ENCODE measurements at regions not wholly inside any gene's neighbourhood (a gene's known extent, or its start where the extent isn't known, plus 50 kb on each side); places are given as distances from the start of the nearest gene placed in this dataset.

DNA sequence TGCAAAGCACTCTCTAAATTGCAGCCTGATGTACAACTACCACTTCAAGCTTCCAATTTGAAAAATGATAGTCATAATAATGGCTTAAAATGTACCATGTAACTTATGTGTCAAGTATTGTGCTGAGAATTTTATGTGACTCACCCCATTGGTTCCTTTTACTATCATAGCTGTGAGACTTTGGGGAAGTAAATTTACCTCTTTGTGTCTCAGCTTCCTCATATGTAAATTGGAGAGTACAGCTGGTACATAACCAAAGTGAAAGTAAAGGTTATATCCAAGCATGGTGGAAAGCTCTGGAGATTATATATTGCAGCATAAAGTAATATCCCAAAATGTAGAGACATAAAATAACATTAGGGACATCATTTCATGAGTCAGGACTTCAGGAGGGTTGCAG, 2200.4 kb upstream of the C9orf72 start:
- no peak for DNase-seq (ENCODE audit: low read depth)

DNA sequence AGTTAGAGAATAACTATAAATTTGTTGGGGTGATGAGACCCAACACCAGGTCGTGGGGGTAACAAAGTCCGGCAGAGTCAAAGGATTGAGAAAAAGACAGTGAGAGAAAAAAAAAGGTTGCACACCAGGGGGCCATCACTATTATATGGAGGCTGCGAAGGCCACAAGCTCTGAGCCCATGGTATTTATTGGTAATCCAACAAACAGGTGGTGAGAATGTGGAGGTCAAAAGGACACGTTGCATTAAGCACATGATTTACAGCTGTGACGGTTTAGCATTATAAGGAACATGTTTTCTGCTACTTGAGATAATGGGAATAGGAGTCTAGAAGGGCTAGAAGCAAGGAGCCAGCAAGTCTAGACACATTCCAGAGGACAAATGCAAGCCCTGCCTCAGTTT, 2202.2 kb upstream of the C9orf72 start:
- no peak for DNase-seq (ENCODE audit: low read depth)

DNA sequence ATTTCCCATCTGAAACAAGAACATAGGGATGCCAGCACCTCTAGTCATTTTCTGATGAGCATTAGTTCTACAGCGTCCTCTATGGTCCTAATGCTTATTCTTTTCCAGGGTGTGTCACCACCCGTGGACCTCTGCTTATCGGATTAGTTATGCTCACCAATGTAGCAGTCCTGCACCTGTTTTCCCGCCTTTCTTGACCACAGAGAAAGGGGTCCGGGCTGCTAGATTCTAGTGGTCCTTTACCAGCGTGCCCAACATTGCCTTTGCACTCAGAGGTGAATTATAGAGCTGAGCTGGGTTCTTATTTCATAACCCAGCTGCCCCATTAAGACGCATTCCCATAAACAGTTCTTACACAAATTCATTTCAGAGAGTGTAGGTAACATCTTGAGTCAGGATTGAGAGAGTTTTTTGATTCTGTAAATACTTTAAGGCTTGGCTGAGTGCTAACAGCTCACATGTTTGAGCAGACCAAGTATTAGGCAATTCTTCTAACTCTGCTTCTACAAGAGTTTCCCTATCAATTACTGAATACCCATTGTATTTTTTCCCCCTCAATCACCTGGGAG, 2205.1 kb upstream of the C9orf72 start:
- no peak for DNase-seq (ENCODE audit: low read depth)

DNA sequence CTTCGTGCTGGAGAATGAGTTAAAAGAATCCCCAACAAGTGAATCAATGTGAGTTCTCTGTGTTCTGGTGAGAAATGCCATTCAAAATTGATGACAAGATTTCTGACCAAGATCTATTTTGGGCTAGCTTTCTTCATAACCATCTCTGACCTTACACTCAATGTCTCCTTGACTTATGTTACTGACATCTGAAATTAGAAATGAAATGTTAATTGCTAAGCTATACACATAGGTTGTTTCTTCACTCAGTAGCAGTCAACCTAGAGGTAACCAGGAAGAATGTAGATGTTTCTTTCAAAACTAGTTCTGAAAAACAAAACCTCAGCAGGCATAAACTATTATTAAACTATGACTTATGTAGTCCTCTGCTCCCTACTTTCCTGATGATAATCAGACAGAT, 2220.7 kb upstream of the C9orf72 start:
- DNase-seq (ENCODE audit: low read depth) = peak; percentile 45

DNA sequence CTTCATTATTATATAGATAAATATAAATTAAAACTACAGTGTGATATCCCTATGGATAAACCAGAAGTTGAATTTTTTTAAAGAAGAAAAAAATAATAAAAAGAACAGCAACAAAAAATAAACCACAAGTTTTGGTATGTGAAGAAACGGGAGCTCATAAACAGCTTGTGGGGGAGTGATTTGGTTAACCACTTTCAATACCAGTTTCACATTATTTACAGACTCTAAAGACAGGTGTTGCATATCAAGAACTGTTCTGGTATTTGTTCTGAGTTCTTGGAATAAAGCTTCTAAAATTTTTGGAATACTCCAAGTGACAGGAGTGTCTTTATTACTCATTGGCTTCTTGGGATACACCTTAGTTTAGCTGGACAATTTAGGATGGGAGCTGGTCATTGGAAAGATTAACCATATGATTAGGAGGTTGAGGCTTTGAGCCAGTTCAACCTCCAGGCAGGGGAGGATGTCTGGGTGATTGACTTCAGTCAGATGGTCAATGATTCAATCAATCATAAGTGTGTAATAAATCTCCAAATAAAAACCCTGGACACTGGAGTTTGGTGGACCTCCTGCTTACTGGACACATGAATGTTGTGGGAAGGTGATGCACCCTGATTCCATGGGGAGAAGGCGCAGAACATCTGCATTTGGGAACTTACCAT, 2223.1 kb upstream of the C9orf72 start:
- peak; percentile 64 for DNase-seq (ENCODE audit: low read depth)

DNA sequence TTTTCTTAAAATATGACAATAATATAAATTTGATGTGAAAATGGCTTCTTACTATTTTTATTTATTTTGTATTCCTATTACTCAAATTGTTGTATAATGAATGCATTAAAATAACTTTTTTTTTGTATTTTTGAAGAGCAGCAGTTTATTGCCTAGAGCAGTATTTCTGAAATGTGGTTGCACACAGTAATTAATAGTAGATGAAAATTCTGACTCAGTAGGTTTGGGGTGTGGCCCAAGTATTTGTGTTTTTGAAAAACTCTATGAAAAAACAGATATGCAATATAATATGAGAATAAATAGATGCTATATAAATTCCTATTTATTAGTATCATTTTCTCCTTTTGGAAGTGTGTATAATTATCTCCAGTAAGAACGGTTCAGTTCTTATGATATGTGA, 2225.3 kb upstream of the C9orf72 start:
- no peak for DNase-seq (ENCODE audit: low read depth)

DNA sequence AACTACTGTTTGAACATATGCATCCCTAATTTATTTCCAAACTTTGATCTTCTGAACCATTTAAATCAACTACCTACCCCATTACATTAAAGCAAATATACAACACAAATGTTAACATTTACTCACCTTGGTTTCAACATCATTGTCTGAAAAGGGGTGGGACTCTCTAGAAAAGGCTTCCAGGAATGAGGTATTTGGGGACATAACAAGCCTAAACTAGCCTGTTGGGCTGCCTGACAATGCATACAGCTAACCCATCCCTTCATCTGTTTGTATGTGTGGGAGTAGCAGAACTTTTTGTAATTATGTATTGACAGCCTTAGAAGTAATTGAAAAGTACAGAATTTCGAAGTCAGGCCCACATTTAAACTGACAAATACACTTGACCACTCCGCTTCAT, 2225.9 kb upstream of the C9orf72 start:
- no peak for DNase-seq (ENCODE audit: low read depth)

DNA sequence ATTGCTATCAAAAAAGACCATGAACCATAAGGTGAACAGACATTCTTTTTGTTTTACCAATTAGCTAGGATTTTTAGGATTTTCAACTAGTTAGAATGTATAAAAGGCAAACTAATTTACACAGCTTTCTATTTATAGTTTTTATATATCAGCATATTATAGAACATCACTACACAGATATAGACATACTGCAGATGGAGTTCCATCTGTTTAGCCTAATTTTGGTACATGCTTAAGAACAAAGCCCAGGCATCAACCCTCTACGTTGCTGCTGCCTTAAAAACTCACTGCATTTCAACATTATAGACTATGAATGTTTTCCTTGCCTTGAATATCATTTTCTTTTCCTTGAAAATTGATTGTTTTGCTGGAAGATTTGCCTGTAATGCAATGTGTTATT, 2227.5 kb upstream of the C9orf72 start:
- no peak for DNase-seq (ENCODE audit: low read depth)

DNA sequence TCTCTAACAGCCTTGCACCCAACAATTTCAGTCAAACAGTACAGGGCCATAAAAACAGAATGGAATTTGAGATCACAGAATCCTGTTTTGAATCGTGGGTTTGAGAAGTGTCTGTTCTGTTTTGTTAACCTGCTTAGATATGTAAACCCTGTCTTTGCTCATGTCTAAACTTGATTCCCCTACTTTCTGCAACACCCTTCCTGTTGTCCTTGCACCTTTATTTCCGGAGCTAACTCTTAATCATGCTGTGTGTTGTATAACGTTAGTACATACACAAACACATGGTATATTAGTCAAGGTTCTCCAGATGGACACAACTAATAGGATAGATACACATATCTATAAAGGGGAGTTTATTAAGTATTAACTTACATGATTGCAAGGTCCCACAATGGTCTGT, 2229.2 kb upstream of the C9orf72 start:
- no peak for DNase-seq (ENCODE audit: low read depth)

DNA sequence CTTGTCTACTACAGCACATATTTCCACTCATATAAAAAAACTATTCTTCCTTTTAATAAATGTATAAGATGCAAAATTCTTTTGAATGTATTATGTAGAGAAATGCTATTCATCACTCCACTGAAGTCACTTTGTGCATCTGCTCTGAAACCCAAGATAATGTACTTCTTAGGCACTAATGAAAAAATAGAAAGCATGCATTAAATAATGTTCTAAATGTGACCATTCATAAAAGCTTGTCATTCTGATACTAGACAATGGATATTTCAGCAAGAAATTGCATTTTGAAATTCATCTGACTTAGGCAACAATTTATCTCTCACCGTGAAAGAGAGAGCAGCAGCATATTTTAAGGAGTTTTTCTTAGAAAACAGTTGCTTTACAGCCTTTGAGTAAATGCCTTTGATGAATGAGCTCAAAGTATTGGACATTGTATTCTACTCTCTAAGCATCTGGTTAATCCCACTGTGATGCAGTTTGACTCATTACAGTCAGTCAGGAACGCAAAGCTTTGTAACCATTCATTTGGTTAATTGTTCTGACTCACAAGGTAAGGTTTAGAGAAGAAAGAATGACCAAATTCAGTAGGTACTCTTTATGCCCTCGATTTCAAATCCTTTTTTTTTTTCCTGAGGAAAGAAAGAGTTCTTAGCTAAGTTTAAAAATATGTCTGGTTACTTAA, 2233.8 kb upstream of the C9orf72 start:
- DNase-seq (ENCODE audit: low read depth) = no peak

DNA sequence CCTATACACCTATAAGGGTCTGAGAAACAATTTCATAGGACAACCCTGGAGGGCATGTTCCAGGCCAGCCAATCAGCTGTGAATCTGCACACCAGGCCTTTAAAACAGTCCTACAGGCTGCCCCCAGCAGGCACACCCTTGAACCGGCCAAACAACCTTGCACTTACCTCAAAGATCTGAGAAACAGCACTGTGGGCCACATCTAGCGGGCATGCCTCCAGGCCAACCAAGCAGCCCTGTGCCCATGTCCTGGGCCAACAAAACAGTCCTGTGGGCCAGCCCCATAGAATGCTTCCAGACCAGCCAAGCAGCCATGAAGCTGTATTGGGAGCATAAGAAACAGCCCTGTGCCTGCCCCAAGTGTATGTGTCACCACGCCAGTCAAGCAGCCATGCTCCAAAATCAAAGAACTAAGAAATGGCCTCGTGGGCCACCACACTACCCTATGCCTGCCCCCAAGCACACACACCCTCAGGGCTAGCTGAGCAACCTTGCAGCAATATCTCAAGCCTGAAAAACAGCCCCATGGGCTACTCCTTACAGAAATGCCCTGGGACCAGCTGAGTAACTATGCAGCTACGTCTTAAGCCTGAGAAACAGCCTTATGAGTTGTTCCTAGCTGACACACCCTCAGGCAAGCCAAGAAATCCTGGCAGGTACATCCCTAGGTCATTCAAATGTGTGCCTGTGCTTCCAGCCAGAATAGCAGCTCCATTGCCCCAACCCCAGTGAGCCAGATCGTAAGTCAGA, 2243.8 kb upstream of the C9orf72 start:
- no peak for DNase-seq (ENCODE audit: low read depth)

DNA sequence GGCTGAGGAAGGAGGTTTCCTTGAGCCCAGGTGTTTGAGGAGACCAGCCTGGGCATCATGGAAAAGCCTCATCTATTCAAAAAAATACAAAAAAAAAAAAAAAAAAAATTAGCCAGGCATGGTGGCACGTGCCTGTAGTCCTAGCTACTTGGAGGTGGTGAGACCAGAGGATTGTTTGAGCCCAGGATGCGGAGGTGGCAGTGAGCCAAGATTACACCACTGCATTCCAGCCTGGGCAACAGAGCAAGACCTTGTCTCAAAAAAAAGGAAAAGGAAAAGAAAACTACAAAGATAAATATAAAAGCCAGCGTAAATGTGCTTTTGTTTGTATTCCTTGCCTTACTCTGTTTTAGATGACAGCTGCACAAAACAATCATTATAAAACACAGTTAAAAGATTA, 2249.2 kb upstream of the C9orf72 start:
- no peak for DNase-seq (ENCODE audit: low read depth)

DNA sequence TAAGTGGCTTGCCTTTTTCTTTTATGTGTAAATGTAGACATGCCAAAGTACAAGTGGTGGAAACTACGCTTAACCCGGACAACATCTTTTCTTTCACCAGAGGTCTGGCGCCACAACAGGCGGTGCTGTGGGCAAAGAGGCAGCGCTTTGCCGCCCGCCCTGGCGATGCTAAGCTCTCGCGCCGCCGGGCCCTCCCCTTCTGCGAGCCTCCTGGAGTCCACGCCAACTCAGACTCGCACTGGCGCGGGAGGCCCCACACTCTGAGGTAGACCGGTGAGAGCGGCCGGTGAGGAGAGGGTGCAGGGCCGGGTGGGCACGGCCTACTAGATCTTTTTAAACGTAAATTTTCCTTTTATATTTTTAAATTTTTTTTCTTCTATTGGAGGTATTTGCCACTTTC, 2253.1 kb upstream of the C9orf72 start:
- no peak for DNase-seq (ENCODE audit: low read depth)

DNA sequence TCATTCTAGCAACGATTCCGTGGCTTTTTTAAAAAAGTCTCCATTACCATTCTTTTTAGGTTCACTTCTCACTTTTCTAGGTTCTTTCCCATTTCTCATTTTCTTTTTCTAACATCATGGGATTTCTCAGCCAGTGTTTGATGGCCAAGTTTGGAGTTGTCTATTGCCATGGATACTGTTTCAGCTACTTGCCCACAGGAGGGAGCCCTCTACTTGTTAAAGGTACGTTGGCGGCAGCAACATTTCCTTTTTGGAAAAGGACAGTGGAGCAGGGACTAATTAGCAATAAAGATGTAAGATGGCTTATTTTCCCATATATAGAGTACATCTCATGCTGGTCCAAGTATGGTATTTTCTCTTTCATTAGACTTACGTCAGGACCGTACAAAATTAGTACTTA, 2257.5 kb upstream of the C9orf72 start:
- DNase-seq (ENCODE audit: low read depth) = peak; percentile 50

DNA sequence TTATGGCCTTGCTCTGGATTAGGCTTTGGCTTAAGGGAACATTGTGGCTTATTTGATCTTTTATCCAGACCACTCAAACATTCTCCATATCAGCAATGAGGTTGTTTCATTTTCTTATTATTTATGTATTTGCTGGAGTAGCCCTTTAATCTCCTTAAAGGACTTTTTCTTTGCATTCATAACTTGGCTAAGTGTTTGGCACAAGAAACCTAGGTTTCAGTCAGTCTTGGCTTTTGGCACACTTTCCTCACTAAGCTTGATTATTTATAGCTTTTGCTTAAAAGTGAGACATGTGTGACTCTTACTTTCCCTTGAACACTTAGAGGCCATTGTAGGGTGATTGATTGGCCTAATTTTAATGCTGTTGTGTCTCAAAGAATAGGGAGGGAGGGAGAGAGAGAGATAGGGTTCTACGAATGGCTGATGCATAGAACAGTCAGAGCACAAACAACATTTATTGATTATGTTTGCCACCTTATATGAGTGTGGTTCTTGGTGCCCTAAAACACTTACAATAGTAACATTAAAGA, 2265.3 kb upstream of the C9orf72 start:
- no peak for DNase-seq (ENCODE audit: low read depth)

DNA sequence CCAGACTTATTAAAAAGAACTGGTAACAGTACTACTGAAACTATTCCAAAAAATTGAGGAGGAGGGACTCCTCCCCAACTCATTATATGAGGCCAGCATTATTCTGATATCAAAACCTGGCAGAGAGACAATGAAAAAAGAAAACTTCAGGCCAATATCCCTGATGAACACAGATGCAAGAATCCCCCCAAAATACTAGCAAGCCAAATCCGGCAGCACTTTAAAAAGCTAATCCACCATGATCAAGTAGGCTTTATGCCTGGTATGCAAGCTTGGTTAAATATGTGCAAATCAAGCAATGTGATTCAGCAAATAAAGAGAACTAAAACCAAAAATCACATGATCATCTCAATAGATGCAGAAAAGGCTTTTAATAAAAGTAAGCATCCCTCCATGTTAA, 2271.0 kb upstream of the C9orf72 start:
- no peak for DNase-seq (ENCODE audit: low read depth)

DNA sequence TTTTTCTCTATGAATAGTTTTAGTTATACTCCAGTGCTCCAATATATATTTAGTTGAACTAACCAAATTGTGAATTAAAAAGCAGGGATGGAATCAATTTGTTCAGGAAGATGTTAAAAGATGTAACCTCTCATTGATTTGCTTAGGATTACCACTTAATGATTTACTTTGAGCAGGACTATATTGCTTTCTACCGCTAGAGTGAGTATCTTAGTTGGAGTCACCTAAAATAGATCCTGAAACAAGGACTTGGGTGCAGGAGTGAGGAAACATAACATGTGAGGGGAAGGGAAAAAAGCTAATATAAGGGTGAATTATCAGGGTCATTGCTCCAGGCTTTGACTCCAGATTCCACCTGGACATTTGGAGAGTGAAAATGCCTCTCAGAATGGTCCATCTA, 2277.4 kb upstream of the C9orf72 start:
- DNase-seq (ENCODE audit: low read depth) = no peak

DNA sequence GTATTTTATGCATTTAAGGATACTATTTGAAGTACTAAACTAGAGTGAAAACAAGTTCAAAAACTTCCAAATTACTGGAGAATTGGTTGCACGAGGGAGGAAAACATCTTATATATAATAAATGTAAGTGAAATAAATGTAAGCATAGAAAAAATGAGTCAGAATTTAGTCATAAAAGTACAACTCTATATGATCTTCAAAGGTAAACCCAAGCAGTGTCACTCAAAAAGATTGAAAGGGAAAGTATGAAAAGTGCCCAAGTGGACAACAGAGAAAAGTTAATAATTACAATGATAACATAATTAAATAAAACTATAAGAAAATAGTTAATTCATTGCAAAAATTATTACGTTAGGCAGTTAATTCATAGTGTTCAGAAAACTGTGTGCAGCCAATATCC, 2288.5 kb upstream of the C9orf72 start:
- no peak for DNase-seq (ENCODE audit: low read depth)

DNA sequence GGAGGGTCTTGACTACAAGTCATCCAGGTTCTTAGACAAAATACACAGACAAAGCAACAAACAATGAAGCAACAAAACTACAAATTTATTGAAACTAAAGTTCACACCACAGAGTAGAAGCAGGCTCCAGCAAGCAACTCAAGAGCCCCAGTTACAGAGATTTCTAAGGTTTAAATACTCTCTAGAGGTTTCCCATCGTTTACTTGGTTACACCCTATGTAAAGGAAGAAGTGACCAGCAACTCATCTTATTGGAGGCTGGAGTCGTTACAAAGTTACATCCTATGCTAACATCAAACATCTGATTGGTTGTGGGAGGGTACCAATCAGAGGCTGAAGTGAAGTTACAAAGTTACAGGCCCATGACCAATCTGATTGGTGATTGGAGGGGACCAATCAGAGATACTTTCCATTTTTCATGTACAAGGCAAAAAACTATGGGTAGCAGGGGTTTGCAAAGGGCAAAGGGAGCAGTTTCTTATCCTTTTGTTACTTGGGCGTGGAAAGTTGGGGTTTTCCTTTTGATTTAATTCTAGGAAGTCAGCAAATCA, 2292.6 kb upstream of the C9orf72 start:
- no peak for DNase-seq (ENCODE audit: low read depth)

DNA sequence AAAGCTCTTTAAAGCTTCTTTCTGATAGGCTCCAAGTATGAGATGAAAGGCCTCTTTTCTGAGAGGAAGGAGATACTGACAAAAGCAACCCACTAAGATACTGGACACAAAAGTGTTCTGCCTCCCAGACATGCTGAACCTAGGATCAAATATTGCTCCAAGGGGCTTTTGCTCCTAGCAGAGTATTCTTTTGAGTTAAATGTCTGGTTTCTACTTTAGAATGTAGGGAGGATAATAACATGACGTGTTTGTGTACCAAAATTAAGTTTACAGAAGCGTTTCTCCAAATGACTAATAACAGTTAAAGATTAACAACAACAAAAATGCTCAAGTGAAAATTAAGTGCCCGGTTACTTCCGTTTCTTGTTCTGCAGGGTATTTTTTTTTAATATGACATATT, 2293.3 kb upstream of the C9orf72 start:
- no peak for DNase-seq (ENCODE audit: low read depth)

DNA sequence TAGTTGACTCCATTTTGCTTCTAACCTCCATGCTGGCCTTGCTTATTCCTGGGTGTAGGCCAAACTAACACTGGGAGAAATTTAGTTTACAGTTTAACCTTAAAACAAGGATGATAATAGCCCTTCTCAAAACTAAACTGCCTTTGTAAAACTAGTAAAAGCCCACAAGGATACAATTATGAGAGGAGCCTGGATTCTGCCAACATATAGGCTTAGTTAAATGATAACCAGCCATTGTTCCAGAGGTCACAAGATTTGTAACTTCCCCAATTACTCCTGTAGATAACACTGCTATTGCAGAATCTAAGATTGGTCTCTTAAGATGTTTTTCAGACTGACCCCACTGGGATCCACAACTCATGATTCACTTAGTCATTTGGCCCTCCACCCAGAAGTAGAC, 2300.3 kb upstream of the C9orf72 start:
- no peak for DNase-seq (ENCODE audit: low read depth)

DNA sequence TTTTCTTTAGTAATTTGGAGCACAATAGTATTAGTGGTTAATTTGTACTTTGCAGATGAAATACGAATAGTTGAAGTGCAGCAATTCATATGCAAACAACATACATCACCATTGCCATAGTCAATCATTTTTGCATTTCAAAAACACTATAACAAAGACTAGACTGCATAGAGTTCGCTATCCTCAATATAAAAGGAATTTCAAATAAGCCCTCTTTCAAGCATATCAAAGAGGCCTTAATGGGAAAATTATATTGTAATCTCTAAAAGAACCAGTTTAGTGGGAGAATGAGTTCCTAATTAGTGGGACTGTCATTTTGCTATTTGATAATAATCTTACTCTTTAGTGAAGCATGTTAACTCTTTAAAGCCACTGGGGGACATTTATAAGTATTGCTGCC, 2302.3 kb upstream of the C9orf72 start:
- DNase-seq (ENCODE audit: low read depth) = no peak

All from myocyte (in vitro differentiated cells).